Activated CD4-positive, alpha-beta T cell treated with anti-CD3 and anti-CD28 coated beads, Interleukin-2, amount 10 ng/mL, durations not matched to agents 24 days and 14 days (primary cell): ENCODE measurements at regions not wholly inside any gene's neighbourhood (a gene's known extent, or its start where the extent isn't known, plus 50 kb on each side); places are given as distances from the start of the nearest gene placed in this dataset.

Experiments
- DNase-seq: peaks from one replicate; pipeline ENCODE4 v3.0.0; 2022
- H3K27ac Mint-ChIP-seq: one replicate; pipeline ENCODE4 v1.8.0; 2022; ENCODE audit warnings: mild to moderate bottlenecking, mixed read lengths
- H3K27me3 Mint-ChIP-seq: one replicate; pipeline ENCODE4 v1.8.0; 2022; ENCODE audit warnings: mixed read lengths
- H3K36me3 Mint-ChIP-seq: one replicate; pipeline ENCODE4 v1.8.0; 2022; ENCODE audit warnings: low read depth, mild to moderate bottlenecking, mixed read lengths
- H3K4me1 Mint-ChIP-seq: one replicate; pipeline ENCODE4 v1.8.0; 2021; ENCODE audit warnings: mixed read lengths
- H3K4me3 Mint-ChIP-seq: one replicate; pipeline ENCODE4 v1.8.0; 2022; ENCODE audit warnings: mild to moderate bottlenecking, moderate library complexity, mixed read lengths
- H3K9me3 Mint-ChIP-seq: one replicate; pipeline ENCODE4 v1.8.0; 2021; ENCODE audit warnings: mixed read lengths
- intact Hi-C: fragments of 100-400 bp; cut with micrococcal nuclease; formaldehyde crosslinking; loops from one replicate; pipeline ENCODE4 v1.15.1; 2023

DNA sequence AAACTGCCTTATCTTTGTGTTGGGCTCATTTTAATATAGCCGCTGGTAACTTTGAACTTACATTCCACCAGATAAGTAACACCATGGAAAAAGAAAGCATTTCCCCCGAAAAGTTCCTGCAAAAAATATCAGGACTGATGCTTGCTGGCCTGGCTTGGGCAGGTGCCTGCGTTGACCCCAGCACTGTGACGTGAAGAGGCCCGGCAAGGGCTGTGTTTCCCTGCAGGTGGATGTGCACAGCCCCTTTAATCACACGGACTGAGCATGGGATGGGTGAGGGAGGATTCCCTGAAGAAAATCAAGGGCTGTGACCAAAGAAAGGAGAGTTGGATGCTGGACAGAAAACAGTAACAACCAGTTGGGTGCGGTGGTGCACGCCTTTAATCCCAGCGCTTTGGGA lies 138.2 kb downstream of the NSG2 start:
- H3K27ac Mint-ChIP-seq: no peak overlapping the region
- no peaks in the 10 kb centered on the region for H3K4me1 Mint-ChIP-seq
- H3K4me3 Mint-ChIP-seq: no peak overlapping the region
- H3K27me3 Mint-ChIP-seq: no peaks in the 10 kb centered on the region
- H3K36me3 Mint-ChIP-seq: no peaks in the 10 kb centered on the region
- no peaks in the 10 kb centered on the region for H3K9me3 Mint-ChIP-seq
- DNase-seq: no peak
- intact Hi-C loops: no loop called here

DNA sequence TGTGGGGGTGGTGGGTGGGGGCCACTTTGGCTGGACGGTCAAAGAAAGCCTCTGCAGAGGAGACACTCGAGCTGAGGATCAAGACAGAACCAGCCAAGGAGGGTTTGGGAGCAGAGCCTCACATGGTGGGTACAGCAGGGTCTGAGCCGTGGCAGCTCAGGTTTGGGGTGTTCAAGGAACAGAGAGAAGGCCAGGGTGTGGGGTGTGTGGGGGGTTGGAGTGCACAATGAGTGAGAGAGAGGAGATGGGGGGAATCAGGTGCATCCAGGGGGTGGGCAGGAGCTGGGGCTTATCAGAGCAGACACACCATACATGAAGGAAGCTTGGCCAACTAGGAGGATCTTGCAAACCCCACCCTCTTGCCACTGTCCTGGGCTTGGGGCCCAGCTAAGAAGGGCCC lies 140.0 kb downstream of the NSG2 start:
- no peak for DNase-seq
- no peaks in the 10 kb centered on the region for H3K9me3 Mint-ChIP-seq
- H3K27me3 Mint-ChIP-seq: no peaks in the 10 kb centered on the region
- H3K27ac Mint-ChIP-seq: no peak overlapping the region
- H3K36me3 Mint-ChIP-seq: no peaks in the 10 kb centered on the region
- no peaks in the 10 kb centered on the region for H3K4me1 Mint-ChIP-seq
- intact Hi-C loops: no loop called here
- no peak overlapping the region for H3K4me3 Mint-ChIP-seq

DNA sequence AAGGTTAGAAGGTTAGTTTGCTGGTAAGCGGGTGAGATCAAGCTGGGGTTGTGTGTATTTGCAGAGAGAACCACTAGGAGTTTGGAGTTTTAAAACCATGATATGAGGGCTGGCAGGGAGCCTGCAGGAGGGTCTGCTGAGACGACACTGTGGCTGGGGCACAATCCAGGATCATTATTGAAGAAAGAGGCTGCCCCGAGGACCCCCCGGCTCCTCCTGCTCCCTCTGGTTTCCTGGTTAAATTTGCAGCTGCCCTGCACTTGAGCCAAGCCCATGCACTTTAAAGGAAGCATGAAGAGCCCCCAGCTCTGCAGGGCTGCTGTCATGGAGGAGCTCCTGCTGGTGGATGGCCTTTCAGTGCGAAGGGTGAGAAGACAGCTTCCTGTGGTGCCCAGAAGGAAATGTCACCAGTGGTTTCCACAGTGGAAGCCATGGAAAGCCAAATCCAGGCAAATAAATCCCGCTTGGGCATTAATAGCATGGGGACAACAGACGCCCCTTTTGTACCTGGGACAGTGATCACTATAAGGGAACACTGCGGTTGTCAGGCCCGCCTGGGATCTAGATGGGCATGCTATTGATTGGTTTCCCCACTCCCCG lies 140.7 kb downstream of the NSG2 start:
- no peak for DNase-seq
- no peaks in the 10 kb centered on the region for H3K27me3 Mint-ChIP-seq
- intact Hi-C loops: no loop called here
- H3K4me3 Mint-ChIP-seq: no peak overlapping the region
- H3K36me3 Mint-ChIP-seq: no peaks in the 10 kb centered on the region
- no peaks in the 10 kb centered on the region for H3K4me1 Mint-ChIP-seq
- H3K27ac Mint-ChIP-seq: no peak overlapping the region
- no peaks in the 10 kb centered on the region for H3K9me3 Mint-ChIP-seq

DNA sequence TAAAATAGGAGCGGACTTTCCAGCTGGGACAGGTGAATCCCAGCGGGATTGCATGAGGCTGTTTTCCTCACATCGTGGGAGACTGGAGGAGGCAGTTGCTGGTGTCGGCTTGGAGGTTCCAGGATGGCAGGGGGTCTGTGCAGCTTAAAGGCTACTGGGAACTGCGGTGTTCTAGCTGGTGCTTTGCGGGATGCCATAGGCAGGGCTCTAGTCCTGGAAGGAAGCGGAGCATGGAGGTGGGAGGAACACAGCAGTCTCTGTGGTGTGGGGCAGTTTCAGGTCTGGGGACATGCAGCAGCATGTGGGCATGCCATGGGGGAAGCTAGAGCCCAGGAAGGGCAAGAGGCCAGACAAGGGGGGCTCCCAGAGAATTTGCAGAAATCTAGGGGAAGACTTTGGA lies 141.5 kb downstream of the NSG2 start:
- no peaks in the 10 kb centered on the region for H3K36me3 Mint-ChIP-seq
- no peaks in the 10 kb centered on the region for H3K27me3 Mint-ChIP-seq
- H3K27ac Mint-ChIP-seq: no peak overlapping the region
- no peak for DNase-seq
- H3K9me3 Mint-ChIP-seq: no peaks in the 10 kb centered on the region
- H3K4me3 Mint-ChIP-seq: no peak overlapping the region
- intact Hi-C loops: no loop called here
- H3K4me1 Mint-ChIP-seq: no peaks in the 10 kb centered on the region

DNA sequence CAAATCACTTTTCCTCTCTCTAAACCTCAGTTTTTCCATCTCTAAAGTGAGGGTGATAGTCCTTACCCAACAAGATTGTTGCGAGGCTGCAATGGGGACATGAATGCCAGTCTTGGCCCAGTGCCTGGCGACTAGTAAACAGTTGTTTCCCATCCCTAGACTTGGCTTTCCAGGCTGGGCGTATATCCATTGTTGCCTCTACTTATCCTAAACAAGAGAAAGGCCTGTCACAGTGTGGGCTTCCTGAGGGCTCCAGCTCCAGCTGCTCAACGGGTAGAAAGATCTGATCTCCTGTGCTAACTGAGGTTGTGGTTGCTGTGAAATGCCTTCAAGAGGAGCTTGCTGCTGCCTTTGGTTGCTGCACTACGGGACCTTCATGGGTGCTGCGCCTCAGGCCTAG lies 142.0 kb downstream of the NSG2 start:
- Mint-ChIP-seq H3K9me3 (no peaks in the 10 kb centered on the region), H3K4me3 (no peak overlapping the region), H3K27me3 (no peaks in the 10 kb centered on the region), H3K4me1 (no peaks in the 10 kb centered on the region), H3K36me3 (no peaks in the 10 kb centered on the region), H3K27ac (no peak overlapping the region)
- intact Hi-C loops: no loop called here
- no peak for DNase-seq

DNA sequence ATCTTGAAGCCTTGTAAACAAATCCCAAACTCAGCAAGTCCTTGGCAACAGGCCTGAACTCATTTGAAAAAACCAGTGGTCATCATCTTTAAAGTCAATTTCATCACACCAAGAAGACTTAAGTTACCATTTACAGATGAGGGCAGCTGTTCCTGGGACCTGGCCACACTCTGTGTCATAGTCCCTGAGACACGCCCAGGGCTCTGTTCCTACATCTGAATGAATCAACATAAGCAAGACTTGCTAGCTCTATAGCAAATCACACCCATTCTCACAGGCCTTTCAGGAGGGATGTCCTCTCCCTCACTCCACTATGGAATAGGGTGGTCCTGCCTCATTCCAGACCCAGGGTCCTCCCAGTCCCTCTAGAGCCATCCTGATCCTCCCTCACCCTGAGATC lies 142.8 kb downstream of the NSG2 start:
- Mint-ChIP-seq H3K27me3 (no peaks in the 10 kb centered on the region), H3K4me3 (no peak overlapping the region), H3K36me3 (no peaks in the 10 kb centered on the region), H3K27ac (no peak overlapping the region), H3K9me3 (no peaks in the 10 kb centered on the region), H3K4me1 (no peaks in the 10 kb centered on the region)
- intact Hi-C loops: no loop called here
- no peak for DNase-seq

DNA sequence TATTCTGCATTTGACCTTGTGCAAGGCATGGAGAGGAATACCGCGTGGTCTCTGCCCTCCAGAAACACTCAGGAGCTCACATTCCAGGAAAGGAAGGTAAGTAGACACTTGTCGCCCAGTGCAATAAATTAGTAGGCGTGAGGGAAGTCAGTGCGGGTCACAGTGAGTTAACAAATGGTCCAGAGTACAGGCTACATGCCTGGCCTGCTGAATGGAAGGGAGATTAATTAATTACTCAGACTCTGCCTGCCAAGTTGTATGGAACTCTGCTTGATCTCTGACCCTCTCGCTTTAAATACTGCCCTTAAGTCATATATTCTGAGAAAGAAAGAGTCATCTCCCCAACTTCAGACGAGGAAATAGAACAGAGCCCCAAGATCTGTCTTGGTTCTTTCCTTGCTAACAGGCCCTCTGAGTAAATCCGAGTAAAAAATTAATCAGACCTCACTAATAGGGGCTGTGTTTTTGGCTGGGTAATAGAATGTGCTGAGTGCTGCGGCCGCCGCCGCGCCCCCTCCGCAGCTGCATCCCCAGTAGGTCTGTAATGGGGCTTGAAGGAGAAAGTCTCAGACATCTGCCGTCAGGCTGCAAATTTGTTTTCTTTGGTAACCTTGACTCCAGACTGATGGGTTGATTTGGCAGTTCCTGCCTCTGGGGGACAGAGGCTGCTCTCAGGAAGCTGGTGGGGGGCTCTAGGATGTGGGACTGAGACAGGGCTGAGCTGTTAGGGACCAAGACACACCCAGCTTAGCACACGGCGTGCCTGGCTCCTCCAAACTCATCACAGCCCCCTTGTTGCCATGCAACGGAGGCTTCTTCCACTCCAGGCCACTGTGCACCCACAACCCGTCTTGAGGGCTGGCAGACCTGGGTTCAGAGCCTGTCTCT lies 144.4 kb downstream of the NSG2 start:
- H3K9me3 Mint-ChIP-seq: no peaks in the 10 kb centered on the region
- intact Hi-C loops: no loop called here
- no peak overlapping the region for H3K4me3 Mint-ChIP-seq
- no peaks in the 10 kb centered on the region for H3K4me1 Mint-ChIP-seq
- H3K27me3 Mint-ChIP-seq: no peaks in the 10 kb centered on the region
- H3K36me3 Mint-ChIP-seq: no peaks in the 10 kb centered on the region
- DNase-seq: no peak
- H3K27ac Mint-ChIP-seq: no peak overlapping the region

DNA sequence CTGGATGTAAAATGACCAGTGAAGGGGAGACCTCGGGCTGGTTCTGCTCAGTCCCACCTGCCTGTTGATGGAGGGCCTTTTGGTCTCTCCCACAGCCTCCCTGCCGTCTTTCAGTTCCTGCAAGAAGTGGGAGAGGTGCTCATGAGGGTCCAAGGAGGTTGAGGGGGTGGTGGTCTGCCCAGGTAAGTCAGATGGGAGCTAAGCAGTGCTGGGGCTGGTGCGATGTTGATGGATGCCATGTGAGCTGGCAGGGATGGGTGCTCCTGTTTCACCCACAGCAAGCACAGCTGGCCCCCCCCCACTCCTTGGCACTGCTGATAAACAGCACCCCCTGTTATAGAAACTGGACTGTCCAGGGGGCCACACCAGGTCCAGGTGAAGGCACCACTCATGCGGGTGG lies 145.6 kb downstream of the NSG2 start:
- Mint-ChIP-seq H3K9me3 (no peaks in the 10 kb centered on the region), H3K36me3 (no peaks in the 10 kb centered on the region), H3K4me1 (no peaks in the 10 kb centered on the region), H3K27ac (no peak overlapping the region), H3K27me3 (no peaks in the 10 kb centered on the region), H3K4me3 (no peak overlapping the region)
- no peak for DNase-seq
- intact Hi-C loops: no loop called here

DNA sequence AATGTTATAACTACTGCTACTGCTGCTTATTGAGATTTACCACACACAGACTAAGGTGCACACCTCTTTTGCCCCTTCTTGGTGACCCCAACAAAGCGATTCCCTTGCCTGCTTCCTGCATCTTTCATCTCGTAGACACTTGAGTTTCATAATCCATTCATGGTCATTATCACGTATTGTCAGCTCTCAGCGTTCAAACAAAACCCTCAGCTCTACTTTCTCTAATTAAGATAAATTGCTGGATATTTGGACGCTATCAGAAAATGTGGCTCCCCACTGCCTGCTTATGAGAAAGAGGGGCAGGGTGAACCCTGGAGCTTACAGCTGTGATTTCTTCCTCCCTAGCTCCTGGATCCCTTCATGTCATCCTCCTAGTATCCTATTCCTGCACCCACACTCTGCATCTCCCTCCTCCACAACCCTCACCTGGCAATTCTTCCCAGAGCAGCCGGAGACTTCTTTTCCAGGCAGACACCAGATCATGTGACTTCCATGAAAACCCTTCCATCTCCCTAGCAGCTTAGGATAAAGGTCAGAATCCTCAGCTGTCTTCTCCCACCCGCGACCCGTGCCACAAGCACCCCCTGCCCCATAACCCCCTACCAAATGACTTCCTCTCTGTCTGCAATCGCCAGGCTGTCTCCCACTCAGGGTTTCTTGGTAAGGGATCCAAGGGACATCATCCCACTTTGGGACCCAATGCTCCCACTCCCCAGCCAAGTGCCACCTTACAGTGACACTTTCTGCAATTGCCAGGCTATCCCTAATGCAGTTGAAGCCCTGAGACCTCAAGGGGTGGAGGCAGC lies 146.5 kb downstream of the NSG2 start:
- Mint-ChIP-seq H3K4me1 (no peaks in the 10 kb centered on the region), H3K27me3 (no peaks in the 10 kb centered on the region), H3K36me3 (no peaks in the 10 kb centered on the region), H3K9me3 (no peaks in the 10 kb centered on the region), H3K4me3 (no peak overlapping the region), H3K27ac (no peak overlapping the region)
- intact Hi-C loops: no loop called here
- DNase-seq: no peak

DNA sequence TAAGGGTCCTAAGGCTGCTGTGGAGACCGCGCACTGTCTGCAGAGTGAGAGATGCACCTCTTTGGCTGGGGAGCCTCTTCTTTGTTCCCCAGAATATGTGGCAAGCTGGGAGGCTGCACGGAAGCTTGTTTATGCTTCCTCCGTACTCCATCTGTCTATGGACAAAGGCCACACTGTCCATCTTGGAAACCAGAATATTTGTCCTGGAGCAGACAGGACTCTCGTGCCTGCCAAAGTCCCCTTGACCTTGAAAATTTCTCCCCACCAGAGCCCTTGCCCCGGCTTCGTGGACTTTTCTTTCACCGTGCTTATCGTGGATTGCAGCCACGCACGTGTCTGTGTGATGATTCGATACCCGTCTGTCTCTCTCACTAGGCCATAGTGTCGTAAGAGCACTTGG lies 147.4 kb downstream of the NSG2 start:
- no peaks in the 10 kb centered on the region for H3K36me3 Mint-ChIP-seq
- no peak overlapping the region for H3K27ac Mint-ChIP-seq
- no peak overlapping the region for H3K4me3 Mint-ChIP-seq
- no peaks in the 10 kb centered on the region for H3K9me3 Mint-ChIP-seq
- intact Hi-C loops: no loop called here
- no peak for DNase-seq
- H3K4me1 Mint-ChIP-seq: no peaks in the 10 kb centered on the region
- H3K27me3 Mint-ChIP-seq: no peaks in the 10 kb centered on the region

DNA sequence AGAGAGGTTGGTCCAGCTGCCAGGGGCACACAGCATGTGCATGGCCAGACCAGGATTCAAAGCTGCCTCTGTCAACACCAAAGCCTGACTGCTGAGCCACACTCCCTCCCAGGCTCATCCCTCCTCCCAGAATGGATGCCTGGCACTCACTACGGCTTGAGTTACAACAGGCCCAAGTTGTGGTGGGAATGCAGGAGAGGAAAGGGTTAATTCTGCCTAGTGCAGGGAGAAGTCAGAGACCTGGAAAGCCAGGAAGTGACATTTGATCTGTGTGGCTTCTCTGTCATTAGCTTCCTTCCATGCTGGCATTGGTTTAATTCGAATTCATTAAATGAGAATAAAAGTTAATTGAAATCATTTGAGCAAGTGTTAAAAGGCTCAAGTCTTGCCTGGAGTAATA lies 150.0 kb downstream of the NSG2 start:
- Mint-ChIP-seq H3K9me3 (no peaks in the 10 kb centered on the region), H3K27ac (no peak overlapping the region), H3K27me3 (no peaks in the 10 kb centered on the region), H3K36me3 (no peaks in the 10 kb centered on the region), H3K4me3 (no peak overlapping the region), H3K4me1 (no peaks in the 10 kb centered on the region)
- intact Hi-C loops: no loop called here
- no peak for DNase-seq

DNA sequence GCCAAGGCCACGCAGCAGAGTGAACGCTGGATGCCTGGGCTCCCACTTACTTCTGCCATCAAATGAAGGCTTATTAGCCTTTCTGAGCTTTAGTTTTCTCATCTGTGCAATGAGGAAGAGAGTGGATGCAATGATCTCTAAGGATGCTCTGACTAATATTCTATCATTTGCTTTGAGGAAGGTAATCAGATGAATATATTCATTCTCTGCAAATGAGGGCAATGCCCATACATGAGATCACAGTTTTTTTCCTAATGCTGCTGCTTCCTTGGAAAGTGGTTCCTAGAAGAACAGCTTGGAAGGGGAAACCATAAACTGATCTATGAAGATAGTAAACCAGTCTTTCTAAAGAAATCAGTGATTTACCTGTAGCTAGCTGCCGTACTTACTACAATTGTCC lies 152.4 kb downstream of the NSG2 start:
- H3K9me3 Mint-ChIP-seq: no peaks in the 10 kb centered on the region
- H3K27me3 Mint-ChIP-seq: no peaks in the 10 kb centered on the region
- no peaks in the 10 kb centered on the region for H3K4me1 Mint-ChIP-seq
- intact Hi-C loops: no loop called here
- H3K4me3 Mint-ChIP-seq: no peak overlapping the region
- H3K27ac Mint-ChIP-seq: no peak overlapping the region
- H3K36me3 Mint-ChIP-seq: no peaks in the 10 kb centered on the region
- DNase-seq: no peak

DNA sequence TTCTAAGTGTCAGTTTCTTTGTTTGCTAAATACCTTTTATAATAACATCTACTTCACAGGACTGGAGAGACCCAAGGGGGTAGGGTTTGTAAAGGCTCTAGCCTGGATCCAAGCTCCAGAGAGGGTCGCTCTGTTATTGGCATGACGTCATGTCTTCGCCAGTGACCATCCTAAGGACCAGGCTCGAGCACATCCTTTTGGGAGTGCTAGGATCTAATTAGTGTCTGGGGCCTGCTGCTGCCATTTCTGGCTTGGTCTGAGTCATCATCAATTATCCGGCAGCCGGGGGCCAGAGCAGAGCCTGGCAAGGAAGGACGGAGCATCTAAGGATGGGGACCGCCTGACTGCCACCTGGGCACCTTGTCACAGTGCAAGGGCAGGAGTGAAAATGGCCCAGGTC lies 153.0 kb downstream of the NSG2 start:
- Mint-ChIP-seq H3K9me3 (no peaks in the 10 kb centered on the region), H3K27ac (no peak overlapping the region), H3K4me1 (no peaks in the 10 kb centered on the region), H3K27me3 (no peaks in the 10 kb centered on the region), H3K4me3 (no peak overlapping the region), H3K36me3 (no peaks in the 10 kb centered on the region)
- DNase-seq: no peak
- intact Hi-C loops: no loop called here

DNA sequence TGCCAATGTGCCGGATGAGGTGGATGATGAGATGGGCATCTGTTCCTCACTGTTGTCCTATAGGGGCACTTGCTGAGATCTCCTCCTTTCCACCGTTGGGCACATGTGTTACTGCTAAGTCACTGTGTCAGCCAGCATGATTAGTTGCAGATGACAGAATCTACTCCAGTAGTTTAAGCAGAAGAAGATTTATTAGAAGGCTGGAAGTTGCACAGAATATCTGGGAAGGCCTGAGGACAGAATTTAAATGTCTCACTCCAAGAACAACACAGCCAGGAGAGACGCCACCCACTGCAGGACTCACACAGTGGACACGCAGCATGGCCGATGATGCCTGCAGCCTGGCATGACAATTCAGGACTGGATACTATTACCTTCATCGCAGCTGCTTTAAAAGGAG lies 157.5 kb downstream of the NSG2 start:
- Mint-ChIP-seq H3K9me3 (no peaks in the 10 kb centered on the region), H3K4me3 (no peak overlapping the region), H3K27ac (no peak overlapping the region), H3K36me3 (no peaks in the 10 kb centered on the region), H3K27me3 (no peaks in the 10 kb centered on the region), H3K4me1 (no peaks in the 10 kb centered on the region)
- intact Hi-C loops: no loop called here
- no peak for DNase-seq
